GM12864 (cell line): ENCODE measurements at regions not wholly inside any gene's neighbourhood (a gene's known extent, or its start where the extent isn't known, plus 50 kb on each side); places are given as distances from the start of the nearest gene placed in this dataset.
A peak's percentile ranks its signal among the peaks of the same experiment; 100 is the strongest.

Source experiments
- DNase-seq: peaks from one replicate; pipeline ENCODE4 v3.0.0-alpha.2; 2011; ENCODE audit warnings: low read depth
- H3K4me3 ChIP-seq: 2 replicates; pipeline ENCODE4 v1.5.1; 2011; ENCODE audit warnings: mild to moderate bottlenecking, low read depth, low read length, control low read depth
- TF ChIP-seq, protein P1 (sequence below): IDR thresholded peaks from 2 replicates; pipeline ENCODE4 v1.5.1; 2011; ENCODE audit warnings: low read depth, mild to moderate bottlenecking, moderate library complexity, low read length, control low read depth, inconsistent platforms; ENCODE audit errors: missing control alignments

GRCh38 chr6:118740372-118740771 lies 89.0 kb upstream of the CEP85L start:
- TF ChIP-seq, protein P1, sequence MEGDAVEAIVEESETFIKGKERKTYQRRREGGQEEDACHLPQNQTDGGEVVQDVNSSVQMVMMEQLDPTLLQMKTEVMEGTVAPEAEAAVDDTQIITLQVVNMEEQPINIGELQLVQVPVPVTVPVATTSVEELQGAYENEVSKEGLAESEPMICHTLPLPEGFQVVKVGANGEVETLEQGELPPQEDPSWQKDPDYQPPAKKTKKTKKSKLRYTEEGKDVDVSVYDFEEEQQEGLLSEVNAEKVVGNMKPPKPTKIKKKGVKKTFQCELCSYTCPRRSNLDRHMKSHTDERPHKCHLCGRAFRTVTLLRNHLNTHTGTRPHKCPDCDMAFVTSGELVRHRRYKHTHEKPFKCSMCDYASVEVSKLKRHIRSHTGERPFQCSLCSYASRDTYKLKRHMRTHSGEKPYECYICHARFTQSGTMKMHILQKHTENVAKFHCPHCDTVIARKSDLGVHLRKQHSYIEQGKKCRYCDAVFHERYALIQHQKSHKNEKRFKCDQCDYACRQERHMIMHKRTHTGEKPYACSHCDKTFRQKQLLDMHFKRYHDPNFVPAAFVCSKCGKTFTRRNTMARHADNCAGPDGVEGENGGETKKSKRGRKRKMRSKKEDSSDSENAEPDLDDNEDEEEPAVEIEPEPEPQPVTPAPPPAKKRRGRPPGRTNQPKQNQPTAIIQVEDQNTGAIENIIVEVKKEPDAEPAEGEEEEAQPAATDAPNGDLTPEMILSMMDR = no peak
- no peak for DNase-seq
- no peak overlapping the region for H3K4me3 ChIP-seq

GRCh38 chr6:118739696-118740353 lies 88.4 kb upstream of the CEP85L start:
- DNase-seq = no peak
- TF ChIP-seq, protein P1 = no peak

GRCh38 chr6:118736440-118736839 lies 85.0 kb upstream of the CEP85L start:
- no peak for DNase-seq
- TF ChIP-seq, protein P1 = no peak
- no peak overlapping the region for H3K4me3 ChIP-seq

More at GRCh38 chr6:118739696-118740353, 88.4 kb upstream of the CEP85L start:
- no peak overlapping the region for H3K4me3 ChIP-seq

- H3K4me3 ChIP-seq = no peak overlapping the region
- TF ChIP-seq, protein P1 = peak; percentile 54
- no peak for DNase-seq
Measured at GRCh38 chr6:118735320-118735719, 83.9 kb upstream of the CEP85L start.

- DNase-seq = no peak
- TF ChIP-seq, protein P1 = no peak
- no peak overlapping the region for H3K4me3 ChIP-seq
Measured at GRCh38 chr6:118725944-118726343, 74.6 kb upstream of the CEP85L start.

DNA sequence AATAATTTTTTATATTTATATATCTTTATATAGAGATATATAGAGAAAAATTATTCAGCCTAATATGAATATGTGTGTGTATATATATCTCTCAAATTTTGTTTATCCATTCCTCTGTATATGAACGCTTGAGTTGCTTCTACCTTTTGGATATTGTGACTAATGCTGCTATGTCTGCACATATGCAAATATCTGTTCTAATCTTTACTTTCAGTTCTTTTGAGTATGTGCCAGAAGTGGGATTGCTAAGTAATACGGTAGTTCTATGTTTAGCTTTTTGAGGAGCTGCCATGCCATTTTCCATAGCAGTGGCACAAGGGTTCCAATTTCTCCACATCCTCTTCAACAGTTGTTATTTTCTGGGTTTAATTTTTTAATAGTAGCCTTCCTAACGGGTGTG lies 72.8 kb upstream of the CEP85L start:
- TF ChIP-seq, protein P1 = no peak
- DNase-seq = no peak
- no peak overlapping the region for H3K4me3 ChIP-seq
